ENCODE measurements at regions not wholly inside any gene's neighbourhood (a gene's known extent, or its start where the extent isn't known, plus 50 kb on each side); places are given as distances from the start of the nearest gene placed in this dataset.

DNA sequence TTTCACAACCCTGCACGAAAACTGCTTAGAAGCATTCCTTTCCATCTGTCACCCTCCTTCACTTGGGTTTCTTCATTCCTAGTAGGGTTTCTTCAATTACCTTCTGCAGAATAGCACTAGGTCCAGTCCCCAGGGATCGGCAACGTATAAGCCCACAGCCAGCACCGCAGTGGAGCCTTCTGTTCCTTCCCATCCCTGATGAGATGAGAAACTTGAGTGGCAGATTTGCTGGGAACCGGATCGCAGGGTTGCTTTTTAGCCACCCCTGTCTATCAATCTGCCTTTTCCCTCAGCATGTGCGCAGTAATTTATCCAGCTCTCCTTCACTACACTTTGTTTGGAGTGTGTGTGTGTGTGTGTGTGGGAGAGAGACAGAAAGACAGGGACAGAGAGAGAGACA, 94.2 kb downstream of the CD8B2 start:
- in situ Hi-C loops (cut with MboI; ENCODE audit: low pct_unique_long_range_greater_than_20kb, low sequenced_read_pairs, unreplicated experiment): no loop called here
- DNase-seq (ENCODE audit: low spot score): no peak
- TF ChIP-seq CTCF (IDR thresholded peaks at IDR 0.05; ENCODE audit: extremely low read depth, insufficient read depth, missing control alignments): no peak

- peak; percentile 37 for DNase-seq (ENCODE audit: low spot score)
- TF ChIP-seq CTCF (IDR thresholded peaks at IDR 0.05; ENCODE audit: extremely low read depth, insufficient read depth, missing control alignments): no peak
- in situ Hi-C loops (cut with MboI; ENCODE audit: low pct_unique_long_range_greater_than_20kb, low sequenced_read_pairs, unreplicated experiment): no loop called here
These were observed 94.6 kb downstream of the CD8B2 start for GRCh38 chr2:106581755-106582147.

DNA sequence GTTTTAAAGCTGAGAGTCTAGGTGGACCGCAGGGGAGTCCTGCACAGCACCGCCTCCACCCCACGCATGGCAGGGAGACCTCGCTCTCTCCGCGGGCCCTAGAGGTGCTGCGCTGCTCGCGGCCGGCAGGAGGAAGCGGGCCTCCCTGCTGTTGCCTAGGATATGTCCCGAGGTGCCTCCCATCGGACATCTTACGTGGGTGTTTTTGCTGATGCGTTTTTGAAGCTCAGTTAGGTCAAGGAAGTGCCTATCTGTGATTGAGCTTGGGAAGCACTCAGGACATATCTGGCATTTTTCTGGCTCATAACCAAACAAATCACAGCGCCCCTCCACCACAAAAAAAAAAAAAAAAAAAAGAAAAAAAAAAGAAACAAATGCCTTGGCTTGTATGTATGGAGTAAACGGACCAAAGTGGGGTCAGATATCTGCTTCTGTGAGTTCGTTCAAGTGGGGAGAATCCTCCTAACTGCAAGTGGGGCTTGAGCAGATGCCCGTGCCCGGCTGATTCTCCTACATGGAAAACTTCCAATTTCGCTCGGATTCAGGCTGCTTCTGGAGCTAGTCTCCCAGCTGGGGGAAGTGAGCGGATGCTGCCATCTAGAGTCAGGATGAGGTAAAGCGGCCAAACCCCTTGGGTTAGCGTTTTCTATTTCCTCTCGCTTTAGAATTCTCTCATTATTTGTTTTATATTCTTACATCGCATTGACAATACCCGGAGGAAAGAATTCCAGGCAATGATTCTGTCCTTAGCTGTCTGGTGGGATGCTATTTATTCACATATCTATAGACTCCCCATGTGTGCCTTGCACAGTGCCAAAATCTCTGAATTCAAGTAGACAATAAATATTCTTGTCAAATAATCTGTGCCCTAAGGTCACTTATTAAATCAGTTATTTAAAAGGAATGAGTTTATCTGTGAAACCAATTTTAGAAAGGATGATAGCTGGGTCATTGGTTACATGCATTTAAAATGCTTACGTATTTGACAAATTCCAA, 95.3 kb downstream of the CD8B2 start:
- in situ Hi-C loops (cut with MboI; ENCODE audit: low pct_unique_long_range_greater_than_20kb, low sequenced_read_pairs, unreplicated experiment): no loop called here
- DNase-seq (ENCODE audit: low spot score): peak; percentile 88

GRCh38 chr2:106584304-106584954, 97.3 kb downstream of the CD8B2 start:
- no peak for TF ChIP-seq CTCF (IDR thresholded peaks at IDR 0.05; ENCODE audit: extremely low read depth, insufficient read depth, missing control alignments)
- DNase-seq (ENCODE audit: low spot score): no peak
- in situ Hi-C loops (cut with MboI; ENCODE audit: low pct_unique_long_range_greater_than_20kb, low sequenced_read_pairs, unreplicated experiment): no loop called here

More for the DNA sequence above, 95.3 kb downstream of the CD8B2 start:
- peak; percentile 86 for TF ChIP-seq CTCF (IDR thresholded peaks at IDR 0.05; ENCODE audit: extremely low read depth, insufficient read depth, missing control alignments)

DNA sequence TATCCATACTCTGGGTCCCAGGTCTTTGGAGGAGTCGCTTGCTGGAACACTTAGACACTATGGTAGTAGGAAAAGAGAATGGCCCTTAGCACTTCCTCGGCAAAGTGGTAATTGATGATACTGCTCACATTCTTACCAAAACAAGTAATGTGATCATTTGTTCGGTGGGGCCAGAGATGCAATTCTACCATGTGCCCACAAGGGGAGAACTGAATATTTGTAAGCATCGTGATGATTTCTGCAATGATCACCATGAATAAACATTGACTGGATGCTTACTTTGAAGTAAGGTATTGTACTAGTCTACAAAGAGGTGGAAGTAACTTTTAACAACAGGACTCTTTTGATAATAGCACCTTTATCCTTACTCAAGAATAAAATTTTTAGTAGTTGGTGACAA, 109.7 kb downstream of the CD8B2 start:
- peak; percentile 40 for TF ChIP-seq CTCF (IDR thresholded peaks at IDR 0.05; ENCODE audit: extremely low read depth, insufficient read depth, missing control alignments)
- no peak for DNase-seq (ENCODE audit: low spot score)

DNA sequence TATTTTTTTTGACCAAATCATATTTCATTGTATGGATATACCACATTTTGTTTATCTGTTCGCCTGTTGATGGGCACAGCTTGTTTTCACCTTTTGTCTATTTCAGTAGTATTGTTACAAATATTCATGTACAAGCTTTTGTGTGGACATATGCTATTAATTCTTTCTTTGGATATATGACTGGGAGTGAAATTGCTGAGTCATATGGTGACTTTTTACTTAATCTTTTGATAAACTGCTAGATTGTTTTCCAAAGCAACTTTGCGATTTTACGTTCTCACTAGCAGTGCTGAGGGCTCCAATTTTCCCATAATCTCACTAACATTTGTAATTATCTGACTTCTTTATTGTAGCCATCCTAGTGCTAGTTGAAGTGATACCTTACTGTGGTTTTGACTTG, 112.4 kb downstream of the CD8B2 start:
- in situ Hi-C loops (cut with MboI; ENCODE audit: low pct_unique_long_range_greater_than_20kb, low sequenced_read_pairs, unreplicated experiment): no loop called here
- no peak for TF ChIP-seq CTCF (IDR thresholded peaks at IDR 0.05; ENCODE audit: extremely low read depth, insufficient read depth, missing control alignments)
- DNase-seq (ENCODE audit: low spot score): no peak

More for the DNA sequence above, 109.7 kb downstream of the CD8B2 start:
- in situ Hi-C loops (cut with MboI; ENCODE audit: low pct_unique_long_range_greater_than_20kb, low sequenced_read_pairs, unreplicated experiment): no loop called here

Measured in GM13977 (cell line).